Stimulated activated CD8-positive, alpha-beta memory T cell treated with anti-CD3 and anti-CD28 coated beads, Interleukin-15, amount 100 ng/mL, for 48 hours (primary cell): ENCODE measurements at regions not wholly inside any gene's neighbourhood (a gene's known extent, or its start where the extent isn't known, plus 50 kb on each side); places are given as distances from the start of the nearest gene placed in this dataset.

ENCODE experiments used
- DNase-seq, 2 donors: peaks; one replicate each; pipeline ENCODE4 v3.0.0-alpha.2; 2020; ENCODE audit warnings: low read depth in 2 of 2

DNA sequence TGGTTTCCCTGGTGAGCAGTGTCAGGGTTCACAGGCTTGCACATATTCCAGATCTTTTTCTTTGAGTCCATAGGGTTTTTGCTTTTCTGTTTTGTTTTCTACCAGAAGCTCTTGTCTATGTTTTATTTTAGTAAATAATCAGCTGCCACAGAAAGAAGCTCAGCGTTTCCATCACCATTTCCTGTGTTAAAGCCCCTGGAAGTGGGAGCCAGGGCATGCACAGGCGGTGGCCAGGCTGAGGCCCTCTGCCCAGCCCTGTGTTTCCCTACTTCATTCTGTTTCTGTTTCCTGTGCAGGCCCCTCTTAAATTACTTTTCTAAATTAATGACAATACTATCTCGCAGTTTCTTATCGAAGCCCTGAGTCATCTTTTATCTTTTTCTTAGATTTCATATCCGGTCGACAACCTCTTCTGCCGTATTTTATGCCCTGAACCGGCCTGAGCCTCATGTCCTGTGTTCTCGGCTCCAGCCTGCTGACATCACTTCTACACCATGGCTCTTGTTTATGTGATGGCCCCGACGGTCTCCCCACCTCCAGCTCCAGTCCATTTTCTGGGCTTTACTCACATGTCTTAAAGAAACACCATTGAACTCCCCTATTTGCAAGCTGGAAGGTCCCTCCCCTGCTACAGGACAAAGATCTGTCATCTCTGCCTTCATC, 442.2 kb downstream of the TCERG1L start:
- DNase-seq = no peak

- DNase-seq = no peak
These were observed 440.1 kb downstream of the TCERG1L start for GRCh38 chr10:130871406-130871805.

GRCh38 chr10:130873636-130874035, 437.9 kb downstream of the TCERG1L start:
- no peak for DNase-seq

DNA sequence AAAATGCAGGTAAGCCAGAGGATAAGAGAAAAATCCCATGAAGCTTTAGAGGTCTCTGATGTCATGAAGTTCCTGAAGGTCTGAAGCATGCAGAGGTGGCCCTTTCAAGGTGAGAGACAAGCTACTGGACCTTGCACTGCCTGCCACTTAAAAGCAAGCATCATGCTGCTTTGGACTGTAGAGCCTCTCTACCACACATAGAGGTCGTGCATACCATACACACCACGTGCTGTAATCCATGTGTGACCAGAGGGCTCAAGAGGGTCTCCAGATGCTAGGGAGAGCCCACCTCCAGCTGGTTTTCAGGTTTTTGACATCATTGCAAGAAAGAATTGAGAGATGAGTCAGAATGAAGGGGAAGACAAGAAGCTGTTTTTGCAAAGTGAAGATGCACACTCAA, 436.4 kb downstream of the TCERG1L start:
- DNase-seq = no peak

GRCh38 chr10:130875897-130876472, 435.5 kb downstream of the TCERG1L start:
- no peak for DNase-seq

- no peak for DNase-seq
These were observed 434.4 kb downstream of the TCERG1L start for GRCh38 chr10:130877126-130877525.

DNA sequence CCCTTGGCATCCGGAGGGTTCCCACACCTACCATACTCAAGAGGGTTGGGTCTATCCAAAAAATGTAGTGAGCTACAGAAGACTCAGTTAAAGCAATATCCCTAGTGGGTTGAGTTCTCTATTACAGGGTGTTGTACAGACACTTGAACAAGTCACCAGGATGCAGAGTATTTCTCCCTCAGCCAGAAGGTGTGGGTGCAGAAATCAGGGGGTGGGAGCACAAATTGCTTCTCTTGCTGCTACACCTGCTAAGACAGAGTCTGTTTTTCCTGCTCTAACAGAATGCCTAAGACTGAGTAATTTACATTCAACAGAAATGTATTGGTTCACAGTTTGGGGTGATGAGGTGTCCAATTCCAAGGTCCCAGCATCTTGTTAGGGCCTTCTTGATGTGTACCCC, 433.4 kb downstream of the TCERG1L start:
- DNase-seq = no peak

GRCh38 chr10:130882906-130883305, 428.6 kb downstream of the TCERG1L start:
- DNase-seq = no peak

DNA sequence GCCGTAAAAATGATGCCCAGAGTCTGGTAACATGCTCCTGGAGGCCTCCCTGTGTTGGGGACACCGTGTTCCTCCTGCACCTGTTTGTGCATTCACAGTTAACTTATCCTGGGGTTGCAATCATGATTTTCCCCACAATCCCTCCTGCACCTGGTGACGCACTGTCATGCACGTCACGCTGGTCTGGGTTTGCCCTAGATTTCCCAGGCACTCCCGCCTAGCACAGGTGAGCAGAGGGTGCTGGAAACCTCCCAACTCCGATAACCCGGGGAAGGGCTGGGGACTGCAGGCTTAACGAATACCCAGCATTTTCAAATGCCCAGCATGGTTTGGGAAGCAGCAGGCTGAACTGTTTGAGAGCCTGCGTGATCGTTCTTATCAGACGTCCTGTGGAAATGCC, 427.1 kb downstream of the TCERG1L start:
- no peak for DNase-seq

DNA sequence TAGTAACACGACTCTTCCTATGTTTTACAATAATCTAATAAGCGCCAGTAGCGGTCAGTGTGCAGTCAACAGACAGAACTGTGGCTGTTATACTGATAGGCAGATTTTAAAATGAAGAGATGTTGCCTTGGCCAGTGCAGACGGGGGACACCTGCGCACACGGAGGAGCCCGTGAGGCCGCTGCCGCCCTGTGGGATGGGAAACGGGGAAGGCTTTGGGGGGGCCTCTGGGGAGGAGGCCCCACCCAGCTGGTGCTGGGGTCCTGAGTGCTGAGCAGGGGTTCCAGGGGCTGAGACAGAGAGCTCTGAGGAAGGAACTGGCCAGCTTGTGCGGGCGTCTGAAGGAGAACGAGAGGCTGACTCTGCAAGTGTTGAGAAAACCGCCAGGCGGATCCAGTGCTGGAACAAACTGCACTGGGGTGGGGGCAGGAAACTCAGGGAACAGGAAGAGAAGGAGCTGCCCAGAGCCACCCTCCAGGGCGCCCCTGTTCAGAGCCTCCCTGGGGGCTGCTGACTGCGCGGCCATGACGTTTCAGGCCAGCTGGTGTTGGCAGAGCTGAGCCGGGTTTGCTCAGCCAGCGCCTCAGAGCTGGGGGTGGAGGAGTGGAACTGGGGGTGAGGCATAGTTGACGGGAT, 426.4 kb downstream of the TCERG1L start:
- no peak for DNase-seq

DNA sequence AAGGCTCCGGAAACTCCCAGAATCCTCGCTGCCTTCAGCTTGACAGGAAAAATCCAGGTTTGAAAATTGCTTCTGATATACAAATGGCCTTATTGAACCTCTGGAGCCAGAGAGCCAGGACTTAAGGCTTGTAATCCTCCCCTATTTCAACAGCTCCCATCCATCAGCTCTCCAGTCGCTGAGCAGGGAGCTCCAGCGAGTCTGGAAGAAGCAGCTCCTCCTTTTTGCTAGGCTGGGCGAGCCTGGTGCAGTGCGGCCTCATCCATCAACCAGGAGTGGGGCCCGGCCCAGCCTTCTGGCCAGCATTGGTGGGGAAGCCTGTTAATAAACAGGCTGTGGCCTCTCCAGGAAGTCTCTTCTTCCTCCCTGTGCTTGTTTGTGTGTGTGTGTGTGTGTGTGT, 424.4 kb downstream of the TCERG1L start:
- DNase-seq = no peak

- no peak for DNase-seq
These were observed 423.0 kb downstream of the TCERG1L start for GRCh38 chr10:130888493-130888892.

- DNase-seq = no peak
These were observed 422.3 kb downstream of the TCERG1L start for GRCh38 chr10:130889240-130889639.

- DNase-seq = no peak
These were observed 421.7 kb downstream of the TCERG1L start for GRCh38 chr10:130889780-130890179.

DNA sequence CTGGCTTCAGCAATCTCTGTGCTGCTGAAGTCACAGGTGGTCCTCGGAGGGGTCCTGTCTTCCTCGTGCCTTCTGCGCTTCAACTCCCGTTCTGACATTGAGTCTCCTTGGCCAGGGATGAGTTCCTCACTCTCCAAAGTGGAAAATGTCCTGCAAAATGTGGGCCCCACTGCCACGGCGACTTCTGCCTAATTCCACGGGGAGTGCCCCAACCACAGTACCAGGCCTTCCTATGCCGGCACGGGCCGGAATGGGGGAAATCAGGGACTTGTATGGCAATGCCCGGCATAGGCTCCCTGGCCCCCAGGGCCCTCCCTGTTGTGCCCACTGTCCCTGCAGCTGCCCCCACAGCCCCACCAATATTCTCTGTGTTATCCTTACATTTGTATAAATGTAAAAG, 420.5 kb downstream of the TCERG1L start:
- DNase-seq = no peak

DNA sequence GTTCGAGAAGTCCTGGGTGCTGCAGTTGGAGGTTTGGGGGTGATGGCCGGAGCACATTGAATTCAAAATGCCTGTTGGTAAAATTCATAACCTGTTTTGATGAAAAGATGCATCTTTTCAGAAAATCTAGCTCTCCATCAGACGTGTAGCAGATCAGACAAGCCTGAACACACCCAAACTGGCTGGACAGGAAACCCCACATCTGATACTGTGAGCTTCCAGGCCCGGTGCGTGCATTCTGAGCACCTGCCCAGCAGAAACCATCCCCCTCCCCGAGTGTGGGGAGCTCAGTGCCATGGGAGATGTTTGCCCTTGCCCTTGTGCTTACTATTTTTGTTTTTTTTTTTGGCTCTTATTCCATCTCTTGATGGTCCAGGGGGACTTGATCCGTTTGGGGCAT, 417.1 kb downstream of the TCERG1L start:
- no peak for DNase-seq

GRCh38 chr10:130895161-130895560, 416.4 kb downstream of the TCERG1L start:
- DNase-seq = no peak

DNA sequence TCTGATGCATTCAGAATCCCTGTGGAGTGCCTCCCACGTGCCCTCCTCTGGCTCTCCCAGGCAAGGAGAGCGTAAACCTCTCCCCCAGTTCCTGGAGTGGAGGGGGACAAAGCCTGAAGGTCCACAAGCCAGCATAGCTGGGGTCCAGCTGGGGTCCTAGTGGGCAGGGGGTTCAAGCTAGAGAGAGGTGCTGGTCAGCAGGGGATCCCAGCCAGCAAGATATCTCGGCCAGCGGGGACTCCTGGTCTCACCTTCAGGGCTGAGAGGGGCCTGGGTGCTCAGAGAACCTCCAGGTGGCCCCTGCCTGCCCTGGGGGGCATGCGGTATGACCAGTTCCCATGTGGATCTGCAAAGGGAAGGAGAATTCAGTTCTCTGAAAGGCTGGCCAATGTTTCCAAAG, 413.7 kb downstream of the TCERG1L start:
- DNase-seq = no peak

DNA sequence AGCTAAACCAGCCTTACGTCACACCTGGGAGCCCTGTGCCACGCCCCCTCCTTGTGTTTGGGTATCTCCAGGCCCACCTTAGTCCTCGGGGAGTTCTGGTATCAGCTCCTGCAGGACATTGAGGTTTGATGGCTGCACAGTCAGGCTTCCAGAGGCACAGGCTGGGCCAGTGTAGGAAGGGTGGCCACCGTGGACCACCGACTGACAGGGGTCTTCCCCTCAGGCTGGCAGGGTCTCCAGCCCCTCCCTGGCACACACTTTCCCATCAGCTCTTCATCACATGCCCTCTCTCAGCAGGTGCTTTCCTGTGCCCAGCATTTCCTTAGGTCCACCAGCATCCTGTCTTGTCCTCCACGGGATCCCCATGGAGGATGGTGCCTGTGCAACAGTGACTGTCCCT, 413.1 kb downstream of the TCERG1L start:
- DNase-seq = no peak

DNA sequence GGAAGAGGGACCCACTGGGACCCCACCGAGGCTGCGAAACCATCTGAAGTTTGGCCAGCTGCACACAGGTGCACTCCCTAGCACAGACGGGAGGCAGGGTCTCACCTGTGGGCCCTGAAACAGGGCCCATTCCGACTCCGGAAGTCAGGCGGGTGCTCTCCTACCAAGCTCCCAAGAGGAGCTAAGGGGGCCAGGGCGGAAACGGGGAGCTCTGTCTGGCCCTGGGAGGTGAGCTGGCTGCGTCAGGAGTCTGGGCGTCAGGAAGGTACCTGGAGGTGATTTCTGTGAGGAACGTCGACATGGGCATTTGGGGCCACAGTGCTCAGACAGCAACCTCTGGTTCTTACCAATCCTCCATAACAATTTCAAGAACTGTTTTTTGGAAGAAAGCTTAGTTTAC, 411.7 kb downstream of the TCERG1L start:
- DNase-seq = no peak

DNA sequence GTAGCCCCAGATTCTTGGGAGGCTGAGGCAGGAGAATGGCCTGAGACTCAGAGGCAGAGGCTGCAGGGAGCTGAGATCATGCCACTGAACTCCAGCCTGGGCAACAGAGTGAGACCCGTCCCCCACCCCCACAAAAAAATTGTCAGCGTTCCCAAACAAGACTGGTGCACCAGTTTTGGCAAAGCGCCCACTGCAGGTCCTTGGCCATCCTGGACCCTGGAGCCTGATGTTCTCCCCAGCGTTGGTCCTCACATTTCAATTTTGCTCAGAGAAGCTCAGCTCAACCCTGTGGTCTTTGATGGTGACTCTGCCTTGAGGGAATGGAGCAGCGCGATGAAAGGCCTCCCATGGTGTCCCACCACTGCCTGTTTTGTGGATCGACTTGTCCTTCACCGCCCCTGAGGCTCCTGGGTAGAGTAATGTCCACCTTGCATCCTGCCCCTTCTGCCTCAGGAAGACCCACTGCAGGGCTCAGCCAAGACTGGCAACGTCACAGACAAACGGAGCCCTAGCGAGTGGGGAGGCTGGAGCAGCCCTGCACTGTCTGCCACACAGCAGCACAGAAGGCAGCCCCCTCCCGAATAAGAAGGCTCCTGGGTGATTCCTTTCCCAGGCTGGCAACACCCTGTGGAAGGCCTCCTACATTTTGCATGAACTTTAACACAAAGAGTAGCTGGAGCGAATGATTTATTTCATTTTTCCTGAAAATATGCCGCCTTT, 410.9 kb downstream of the TCERG1L start:
- DNase-seq = no peak

GRCh38 chr10:130901311-130902165, 410.0 kb downstream of the TCERG1L start:
- no peak for DNase-seq
